HEK293T (cell line): ENCODE measurements at regions not wholly inside any gene's neighbourhood (a gene's known extent, or its start where the extent isn't known, plus 50 kb on each side); places are given as distances from the start of the nearest gene placed in this dataset.

Experiments used
- ARNT ChIP-seq: fragments of 450-650 bp; IDR thresholded peaks from 2 replicates; pipeline ENCODE4 v1.6.1; 2017; ENCODE audit warnings: mild to moderate bottlenecking
- FOXK2 ChIP-seq: fragments of 450-650 bp; IDR thresholded peaks from 2 replicates; pipeline ENCODE4 v1.6.1; 2016; ENCODE audit warnings: mild to moderate bottlenecking
- FOXM1 ChIP-seq: fragments of 450-650 bp; IDR thresholded peaks from 2 replicates; pipeline ENCODE4 v1.6.1; 2017; ENCODE audit warnings: mild to moderate bottlenecking, borderline replicate concordance
- LEF1 ChIP-seq: fragments of 450-650 bp; IDR thresholded peaks from 2 replicates; pipeline ENCODE4 v1.6.1; 2017; ENCODE audit warnings: mild to moderate bottlenecking, borderline replicate concordance
- PKNOX1 ChIP-seq: fragments of 450-650 bp; IDR thresholded peaks from 2 replicates; pipeline ENCODE4 v1.6.1; 2016
- SUZ12 ChIP-seq: fragments of 450-650 bp; IDR thresholded peaks from 2 replicates; pipeline ENCODE4 v1.6.1; 2016; ENCODE audit warnings: mild to moderate bottlenecking
- TARDBP ChIP-seq: fragments of 450-650 bp; IDR thresholded peaks from 2 replicates; pipeline ENCODE4 v1.6.1; 2016
- ZNF384 ChIP-seq: fragments of 450-650 bp; IDR thresholded peaks from 2 replicates; pipeline ENCODE4 v1.6.1; 2016

DNA sequence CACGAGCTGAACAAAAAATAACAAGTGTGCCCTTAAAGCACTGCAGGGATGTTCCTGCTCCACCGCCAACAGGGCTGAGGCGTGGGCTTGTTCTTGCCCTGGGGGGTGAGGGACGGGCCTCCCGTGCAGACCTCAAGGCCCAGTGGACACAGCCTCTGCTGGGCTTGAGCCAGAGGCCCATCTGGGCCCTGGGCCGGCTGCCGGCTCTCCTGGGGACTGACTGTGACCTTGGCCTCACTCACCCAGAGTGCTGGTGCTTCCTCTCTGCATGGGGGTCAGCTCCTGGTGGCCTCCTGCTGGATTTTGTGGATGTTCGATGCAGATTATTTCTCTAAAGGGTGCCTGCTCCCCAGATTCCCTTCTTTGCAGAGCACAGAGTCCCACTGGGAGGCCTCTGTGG is 54.2 kb upstream of the CDR2 start:
- TF ChIP-seq FOXM1 (no peak), LEF1 (no peak), ARNT (no peak), TARDBP (no peak), SUZ12 (no peak), PKNOX1 (no peak), FOXK2 (no peak), ZNF384 (no peak)
